Brain microvascular endothelial cell (primary cell): ENCODE measurements at regions not wholly inside any gene's neighbourhood (a gene's known extent, or its start where the extent isn't known, plus 50 kb on each side); places are given as distances from the start of the nearest gene placed in this dataset.

ENCODE experiments used
- DNase-seq: peaks from one replicate; pipeline ENCODE4 v3.0.0-alpha.2; 2020
- H3K27ac ChIP-seq: fragments of 250-450 bp; sonication (Bioruptor Pico); 2 replicates; pipeline ENCODE4 v1.5.1; 2020; ENCODE audit warnings: mild to moderate bottlenecking, moderate library complexity
- H3K27me3 ChIP-seq: fragments of 250-450 bp; sonication (Bioruptor Pico); replicated peaks from 2 replicates; pipeline ENCODE4 v1.5.1; 2020; ENCODE audit warnings: mild to moderate bottlenecking
- H3K36me3 ChIP-seq: fragments of 250-450 bp; sonication (Bioruptor Pico); replicated peaks from 2 replicates; pipeline ENCODE4 v1.5.1; 2020; ENCODE audit warnings: mild to moderate bottlenecking
- H3K4me3 ChIP-seq: 2 replicates; pipeline ENCODE4 v1.5.1; 2011; ENCODE audit warnings: low read depth, mild to moderate bottlenecking, control low read depth, low read length, moderate library complexity
- CTCF ChIP-seq: IDR thresholded peaks from 2 replicates; pipeline ENCODE4 v1.5.1; 2011; ENCODE audit warnings: low read depth, mild to moderate bottlenecking, moderate library complexity, low read length, control low read depth, inconsistent platforms; ENCODE audit errors: missing control alignments
- in situ Hi-C: cut with HindIII; loops from 2 replicates; pipeline ENCODE4 v1.10.0; 2017; ENCODE audit warnings: low sequenced_read_pairs, low pct_ligation_motif_present

- no peaks in the 10 kb centered on the region for H3K27me3 ChIP-seq
- no peak for DNase-seq
- no peak for TF ChIP-seq CTCF
- in situ Hi-C loops = no loop called here
- H3K4me3 ChIP-seq = no peak overlapping the region
- H3K36me3 ChIP-seq = no peaks in the 10 kb centered on the region
- H3K27ac ChIP-seq = no peak overlapping the region
Observed at GRCh38 chr13:21882766-21883165, 211.9 kb downstream of the FGF9 start.

GRCh38 chr13:21883713-21884112 is 212.8 kb downstream of the FGF9 start:
- H3K4me3 ChIP-seq = no peak overlapping the region
- H3K36me3 ChIP-seq = no peaks in the 10 kb centered on the region
- no peaks in the 10 kb centered on the region for H3K27me3 ChIP-seq
- H3K27ac ChIP-seq = no peak overlapping the region
- in situ Hi-C loops = no loop called here
- no peak for TF ChIP-seq CTCF
- DNase-seq = no peak

- H3K27ac ChIP-seq = no peak overlapping the region
- no peak for DNase-seq
- H3K36me3 ChIP-seq = no peaks in the 10 kb centered on the region
- TF ChIP-seq CTCF = no peak
- in situ Hi-C loops = no loop called here
- no peaks in the 10 kb centered on the region for H3K27me3 ChIP-seq
- no peak overlapping the region for H3K4me3 ChIP-seq
Observed at GRCh38 chr13:21884299-21884909, 213.5 kb downstream of the FGF9 start.

GRCh38 chr13:21884965-21885567 is 214.2 kb downstream of the FGF9 start:
- H3K27ac ChIP-seq = no peak overlapping the region
- H3K36me3 ChIP-seq = no peaks in the 10 kb centered on the region
- no peak overlapping the region for H3K4me3 ChIP-seq
- no peak for TF ChIP-seq CTCF
- in situ Hi-C loops = no loop called here
- DNase-seq = no peak
- H3K27me3 ChIP-seq = no peaks in the 10 kb centered on the region

- H3K27me3 ChIP-seq = no peaks in the 10 kb centered on the region
- no peaks in the 10 kb centered on the region for H3K36me3 ChIP-seq
- H3K4me3 ChIP-seq = no peak overlapping the region
- no peak for TF ChIP-seq CTCF
- in situ Hi-C loops = no loop called here
- H3K27ac ChIP-seq = no peak overlapping the region
- DNase-seq = no peak
Observed at GRCh38 chr13:21885714-21886224, 214.9 kb downstream of the FGF9 start.
